Astrocyte of the cerebellum (primary cell): ENCODE measurements at regions not wholly inside any gene's neighbourhood (a gene's known extent, or its start where the extent isn't known, plus 50 kb on each side); places are given as distances from the start of the nearest gene placed in this dataset.

ENCODE experiments used
- DNase-seq: peaks from one replicate; pipeline ENCODE4 v3.0.0-alpha.2; 2011; ENCODE audit warnings: low read depth
- H3K4me3 ChIP-seq: 2 replicates; pipeline ENCODE4 v1.5.1; 2011; ENCODE audit warnings: mild to moderate bottlenecking, low read depth, low read length, moderate library complexity
- in situ Hi-C: cut with HindIII; loops from 2 replicates; pipeline ENCODE4 v1.10.0; 2017; ENCODE audit warnings: low sequenced_read_pairs
- TF ChIP-seq, protein P1 (sequence below): IDR thresholded peaks from 2 replicates; pipeline ENCODE4 v1.5.1; 2012; ENCODE audit warnings: low read length, low read depth, moderate library complexity, mild to moderate bottlenecking; ENCODE audit errors: missing control alignments

DNA sequence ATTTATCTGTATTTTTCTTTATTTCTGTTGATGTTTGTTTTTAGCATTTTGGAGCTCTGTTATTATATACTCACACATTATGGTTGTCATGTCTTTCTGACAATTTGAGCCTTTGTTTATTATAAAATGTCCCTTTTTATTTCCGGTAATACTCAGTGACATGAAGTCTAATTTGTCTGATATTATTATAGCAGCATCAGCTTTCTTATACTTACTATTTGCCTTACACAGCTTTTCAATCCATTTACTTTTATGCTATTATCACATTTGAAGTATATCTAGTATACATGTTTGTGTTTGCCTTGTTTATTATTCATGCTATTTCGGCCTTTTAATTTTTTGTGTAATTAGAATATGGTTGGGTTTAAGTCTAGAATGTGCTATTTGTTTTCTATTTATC, 430.6 kb upstream of the FANCL start:
- no peak overlapping the region for H3K4me3 ChIP-seq
- no peak for DNase-seq
- in situ Hi-C loops: no loop called here
- TF ChIP-seq, protein P1, sequence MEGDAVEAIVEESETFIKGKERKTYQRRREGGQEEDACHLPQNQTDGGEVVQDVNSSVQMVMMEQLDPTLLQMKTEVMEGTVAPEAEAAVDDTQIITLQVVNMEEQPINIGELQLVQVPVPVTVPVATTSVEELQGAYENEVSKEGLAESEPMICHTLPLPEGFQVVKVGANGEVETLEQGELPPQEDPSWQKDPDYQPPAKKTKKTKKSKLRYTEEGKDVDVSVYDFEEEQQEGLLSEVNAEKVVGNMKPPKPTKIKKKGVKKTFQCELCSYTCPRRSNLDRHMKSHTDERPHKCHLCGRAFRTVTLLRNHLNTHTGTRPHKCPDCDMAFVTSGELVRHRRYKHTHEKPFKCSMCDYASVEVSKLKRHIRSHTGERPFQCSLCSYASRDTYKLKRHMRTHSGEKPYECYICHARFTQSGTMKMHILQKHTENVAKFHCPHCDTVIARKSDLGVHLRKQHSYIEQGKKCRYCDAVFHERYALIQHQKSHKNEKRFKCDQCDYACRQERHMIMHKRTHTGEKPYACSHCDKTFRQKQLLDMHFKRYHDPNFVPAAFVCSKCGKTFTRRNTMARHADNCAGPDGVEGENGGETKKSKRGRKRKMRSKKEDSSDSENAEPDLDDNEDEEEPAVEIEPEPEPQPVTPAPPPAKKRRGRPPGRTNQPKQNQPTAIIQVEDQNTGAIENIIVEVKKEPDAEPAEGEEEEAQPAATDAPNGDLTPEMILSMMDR: no peak

DNA sequence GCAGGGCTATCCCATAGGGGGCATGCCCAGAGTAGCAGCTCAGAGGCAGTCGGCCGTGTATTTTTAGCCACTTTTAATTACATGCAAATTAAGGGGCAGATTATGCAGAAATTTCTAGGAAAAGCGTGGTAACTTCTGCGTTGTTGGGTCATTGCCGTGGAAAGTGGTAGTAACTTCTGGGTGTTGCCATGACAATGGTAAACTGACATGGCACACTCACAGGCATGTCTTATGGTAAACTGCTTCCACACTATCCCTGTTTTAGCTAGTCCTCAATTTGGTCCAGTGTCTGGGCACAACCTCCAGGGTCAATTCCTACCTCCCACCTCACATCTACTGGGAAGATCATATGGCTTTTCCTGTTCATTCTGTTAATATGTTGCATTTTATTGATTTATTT, 428.9 kb upstream of the FANCL start:
- TF ChIP-seq, protein P1: no peak
- H3K4me3 ChIP-seq: no peak overlapping the region
- DNase-seq: no peak
- in situ Hi-C loops: no loop called here

DNA sequence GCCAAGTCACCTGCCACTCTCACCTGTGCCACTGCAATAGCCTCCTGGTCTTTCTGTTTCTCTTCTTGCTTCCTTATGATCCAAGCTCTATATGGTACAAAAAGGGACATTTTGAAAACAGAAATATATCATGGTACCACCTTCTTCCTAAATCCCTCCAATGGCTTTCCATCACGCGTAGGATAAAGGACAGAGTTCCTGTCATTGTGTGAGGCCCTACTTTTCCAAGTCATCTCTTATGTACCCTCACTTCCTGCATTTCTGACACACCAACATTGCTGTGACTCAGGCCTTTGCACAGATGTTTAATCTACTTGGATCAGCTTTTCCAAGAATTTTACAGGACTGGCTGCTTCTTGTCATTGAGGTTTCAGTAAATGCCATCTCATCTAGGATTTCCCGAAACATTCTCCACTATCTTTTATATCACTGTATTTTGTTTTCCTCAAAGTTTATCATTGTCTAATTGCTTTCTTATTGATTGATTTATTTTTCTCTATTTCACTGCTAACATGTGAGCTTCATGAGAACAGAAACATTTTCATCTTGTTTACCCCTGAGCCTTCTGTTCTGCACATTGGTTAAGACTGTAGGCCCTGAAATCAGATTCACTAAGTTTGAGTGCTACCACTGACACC, 426.1 kb upstream of the FANCL start:
- H3K4me3 ChIP-seq: no peak overlapping the region
- no peak for DNase-seq
- TF ChIP-seq, protein P1: no peak
- in situ Hi-C loops: no loop called here

- TF ChIP-seq, protein P1: no peak
- H3K4me3 ChIP-seq: no peak overlapping the region
- in situ Hi-C loops: no loop called here
- DNase-seq: no peak
Measured at GRCh38 chr2:58666323-58666970, 425.3 kb upstream of the FANCL start.

- no peak overlapping the region for H3K4me3 ChIP-seq
- in situ Hi-C loops: no loop called here
- TF ChIP-seq, protein P1: no peak
- no peak for DNase-seq
Measured at GRCh38 chr2:58665154-58665553, 424.0 kb upstream of the FANCL start.

- no peak for DNase-seq
- TF ChIP-seq, protein P1: no peak
- H3K4me3 ChIP-seq: no peak overlapping the region
- in situ Hi-C loops: no loop called here
Measured at GRCh38 chr2:58664523-58665151, 423.5 kb upstream of the FANCL start.
